ENCODE measurements at regions not wholly inside any gene's neighbourhood (a gene's known extent, or its start where the extent isn't known, plus 50 kb on each side); places are given as distances from the start of the nearest gene placed in this dataset.

- no peak overlapping the region for H3K4me3 ChIP-seq (ENCODE audit: low read length in 2 of 2)
- H3K36me3 ChIP-seq (ENCODE audit: control insufficient read depth in 2 of 2, insufficient read depth in 2 of 2, low read length in 2 of 2) = no peaks in the 10 kb centered on the region
- H3K27me3 ChIP-seq (ENCODE audit: control insufficient read depth in 2 of 2, insufficient read depth in 2 of 2, low read length in 2 of 2) = peaks cover 0 to 7% of the 10 kb centered on the region in 2 donors
- no peak overlapping the region for H3K27ac ChIP-seq (ENCODE audit: low read depth in 2 of 2, low read length in 2 of 2)
- H3K4me1 ChIP-seq (ENCODE audit: control insufficient read depth in 2 of 2, insufficient read depth in 2 of 2, low read length in 2 of 2) = no peaks in the 10 kb centered on the region
- H3K9me3 ChIP-seq (ENCODE audit: control insufficient read depth in 2 of 2, low read length in 2 of 2) = no peaks in the 10 kb centered on the region
- no peak overlapping the region for H3K9ac ChIP-seq (ENCODE audit: low read depth in 1 of 2, low read length in 2 of 2)
These were observed 152.4 kb downstream of the TRIM29 start for GRCh38 chr11:119985551-119985950.

DNA sequence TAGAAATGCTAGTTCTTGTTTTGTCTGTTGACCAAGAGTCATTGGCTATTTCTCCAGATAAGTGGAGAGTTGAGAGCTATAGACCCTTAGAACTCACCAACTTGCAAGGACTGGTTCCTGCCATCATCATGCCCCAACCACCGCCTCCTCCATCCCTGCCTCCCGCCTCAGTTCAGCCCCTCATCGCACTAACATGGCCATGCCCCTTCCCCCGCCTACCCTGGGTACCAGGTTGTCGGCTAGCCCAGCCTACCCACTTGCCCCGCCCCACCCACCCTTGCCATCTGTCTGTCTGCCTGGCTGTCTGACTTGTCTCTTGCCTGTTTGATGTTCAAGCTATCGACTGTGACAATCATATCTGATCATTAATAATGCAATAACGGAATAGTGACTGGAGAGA is 154.1 kb downstream of the TRIM29 start:
- Histone ChIP-seq H3K36me3 (ENCODE audit: control insufficient read depth in 2 of 2, insufficient read depth in 2 of 2, low read length in 2 of 2) (no peaks in the 10 kb centered on the region), H3K9ac (ENCODE audit: low read depth in 1 of 2, low read length in 2 of 2) (no peak overlapping the region), H3K27ac (ENCODE audit: low read depth in 2 of 2, low read length in 2 of 2) (no peak overlapping the region), H3K4me1 (ENCODE audit: control insufficient read depth in 2 of 2, insufficient read depth in 2 of 2, low read length in 2 of 2) (no peaks in the 10 kb centered on the region), H3K27me3 (ENCODE audit: control insufficient read depth in 2 of 2, insufficient read depth in 2 of 2, low read length in 2 of 2) (peaks cover 0 to 5% of the 10 kb centered on the region in 2 donors), H3K4me3 (ENCODE audit: low read length in 2 of 2) (no peak overlapping the region), H3K9me3 (ENCODE audit: control insufficient read depth in 2 of 2, low read length in 2 of 2) (no peaks in the 10 kb centered on the region)

DNA sequence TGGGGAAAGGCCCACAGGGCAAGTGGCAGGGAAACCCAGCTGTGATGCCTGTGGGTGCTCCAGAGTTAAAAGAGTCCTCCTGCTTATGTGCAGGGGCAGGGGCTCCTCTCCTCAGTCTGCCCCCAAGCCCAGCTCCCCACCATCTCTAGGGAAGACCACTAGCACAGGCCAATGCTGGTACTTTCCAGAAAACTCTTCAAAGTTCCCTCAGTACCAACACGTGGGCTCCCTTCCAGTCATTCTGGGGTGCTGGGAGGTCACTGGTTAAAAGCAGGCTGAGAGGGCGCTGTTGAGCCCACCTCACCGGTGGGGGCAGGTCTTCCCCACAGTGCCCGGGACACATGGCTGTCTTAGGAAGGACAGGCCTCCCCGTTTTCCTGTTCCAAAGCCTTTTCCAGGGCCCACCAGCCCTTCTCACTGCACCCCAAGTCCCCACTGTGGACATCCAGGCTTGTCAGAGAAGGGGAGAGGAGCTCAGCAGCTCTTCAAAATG is 154.6 kb downstream of the TRIM29 start:
- Histone ChIP-seq H3K36me3 (ENCODE audit: control insufficient read depth in 2 of 2, insufficient read depth in 2 of 2, low read length in 2 of 2) (no peaks in the 10 kb centered on the region), H3K27ac (ENCODE audit: low read depth in 2 of 2, low read length in 2 of 2) (no peak overlapping the region), H3K9ac (ENCODE audit: low read depth in 1 of 2, low read length in 2 of 2) (no peak overlapping the region), H3K4me1 (ENCODE audit: control insufficient read depth in 2 of 2, insufficient read depth in 2 of 2, low read length in 2 of 2) (no peaks in the 10 kb centered on the region), H3K9me3 (ENCODE audit: control insufficient read depth in 2 of 2, low read length in 2 of 2) (no peaks in the 10 kb centered on the region), H3K4me3 (ENCODE audit: low read length in 2 of 2) (no peak overlapping the region), H3K27me3 (ENCODE audit: control insufficient read depth in 2 of 2, insufficient read depth in 2 of 2, low read length in 2 of 2) (peaks cover 0 to 4% of the 10 kb centered on the region in 2 donors)

GRCh38 chr11:119982517-119983239 is 155.2 kb downstream of the TRIM29 start:
- H3K4me1 ChIP-seq (ENCODE audit: control insufficient read depth in 2 of 2, insufficient read depth in 2 of 2, low read length in 2 of 2) = no peaks in the 10 kb centered on the region
- H3K36me3 ChIP-seq (ENCODE audit: control insufficient read depth in 2 of 2, insufficient read depth in 2 of 2, low read length in 2 of 2) = no peaks in the 10 kb centered on the region
- H3K4me3 ChIP-seq (ENCODE audit: low read length in 2 of 2) = no peak overlapping the region
- no peak overlapping the region for H3K9ac ChIP-seq (ENCODE audit: low read depth in 1 of 2, low read length in 2 of 2)
- H3K27ac ChIP-seq (ENCODE audit: low read depth in 2 of 2, low read length in 2 of 2) = no peak overlapping the region
- peaks cover 0 to 4% of the 10 kb centered on the region in 2 donors for H3K27me3 ChIP-seq (ENCODE audit: control insufficient read depth in 2 of 2, insufficient read depth in 2 of 2, low read length in 2 of 2)
- no peaks in the 10 kb centered on the region for H3K9me3 ChIP-seq (ENCODE audit: control insufficient read depth in 2 of 2, low read length in 2 of 2)

DNA sequence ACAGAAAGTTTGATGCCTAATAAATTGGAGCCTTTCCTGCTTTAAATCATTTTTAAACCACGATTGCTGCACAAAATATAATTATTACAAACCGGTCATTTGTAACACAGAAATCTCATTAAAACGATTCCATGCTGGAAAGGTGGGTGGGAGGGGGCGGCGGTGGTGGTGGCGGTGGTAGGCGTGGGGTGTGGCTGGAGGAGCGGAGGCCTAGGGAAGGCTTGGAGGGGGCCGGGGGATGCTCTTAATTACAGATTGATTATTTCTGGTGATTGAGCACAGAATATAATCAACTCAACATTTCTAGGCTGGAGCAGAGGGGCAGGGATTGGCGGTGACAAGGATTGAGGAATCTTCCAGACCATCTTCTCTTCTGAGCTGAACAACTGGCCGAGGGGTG is 157.5 kb downstream of the TRIM29 start:
- Histone ChIP-seq H3K36me3 (ENCODE audit: control insufficient read depth in 2 of 2, insufficient read depth in 2 of 2, low read length in 2 of 2) (no peaks in the 10 kb centered on the region), H3K9ac (ENCODE audit: low read depth in 1 of 2, low read length in 2 of 2) (no peak overlapping the region), H3K27me3 (ENCODE audit: control insufficient read depth in 2 of 2, insufficient read depth in 2 of 2, low read length in 2 of 2) (peaks cover 0 to 1% of the 10 kb centered on the region in 2 donors), H3K4me3 (ENCODE audit: low read length in 2 of 2) (no peak overlapping the region), H3K4me1 (ENCODE audit: control insufficient read depth in 2 of 2, insufficient read depth in 2 of 2, low read length in 2 of 2) (no peaks in the 10 kb centered on the region), H3K9me3 (ENCODE audit: control insufficient read depth in 2 of 2, low read length in 2 of 2) (no peaks in the 10 kb centered on the region), H3K27ac (ENCODE audit: low read depth in 2 of 2, low read length in 2 of 2) (no peak overlapping the region)

DNA sequence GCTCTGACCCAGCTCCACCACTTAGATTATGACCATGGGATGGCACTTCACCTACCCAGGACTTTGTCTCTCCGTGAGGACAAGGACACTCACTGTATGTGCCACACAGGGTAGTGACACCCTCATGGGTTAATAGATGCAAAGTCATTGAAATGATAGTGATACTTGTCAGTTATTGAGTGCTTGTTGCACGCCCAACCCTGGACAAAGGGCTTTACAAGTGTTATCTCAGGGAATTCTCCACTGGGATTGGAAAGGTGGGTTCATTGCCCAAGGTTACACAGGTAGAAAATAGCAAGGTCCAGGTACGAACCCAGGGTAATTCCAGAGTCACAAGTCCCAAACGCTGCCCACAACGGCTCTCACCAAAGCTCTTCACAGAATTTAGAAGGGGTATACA is 158.2 kb downstream of the TRIM29 start:
- Histone ChIP-seq H3K27ac (ENCODE audit: low read depth in 2 of 2, low read length in 2 of 2) (no peak overlapping the region), H3K4me1 (ENCODE audit: control insufficient read depth in 2 of 2, insufficient read depth in 2 of 2, low read length in 2 of 2) (no peaks in the 10 kb centered on the region), H3K9ac (ENCODE audit: low read depth in 1 of 2, low read length in 2 of 2) (no peak overlapping the region), H3K36me3 (ENCODE audit: control insufficient read depth in 2 of 2, insufficient read depth in 2 of 2, low read length in 2 of 2) (no peaks in the 10 kb centered on the region), H3K9me3 (ENCODE audit: control insufficient read depth in 2 of 2, low read length in 2 of 2) (no peaks in the 10 kb centered on the region), H3K27me3 (ENCODE audit: control insufficient read depth in 2 of 2, insufficient read depth in 2 of 2, low read length in 2 of 2) (peaks cover 0 to 1% of the 10 kb centered on the region in 2 donors), H3K4me3 (ENCODE audit: low read length in 2 of 2) (no peak overlapping the region)

- no peak overlapping the region for H3K4me3 ChIP-seq (ENCODE audit: low read length in 2 of 2)
- no peak overlapping the region for H3K9ac ChIP-seq (ENCODE audit: low read depth in 1 of 2, low read length in 2 of 2)
- H3K36me3 ChIP-seq (ENCODE audit: control insufficient read depth in 2 of 2, insufficient read depth in 2 of 2, low read length in 2 of 2) = no peaks in the 10 kb centered on the region
- H3K27me3 ChIP-seq (ENCODE audit: control insufficient read depth in 2 of 2, insufficient read depth in 2 of 2, low read length in 2 of 2) = peaks cover 0 to 1% of the 10 kb centered on the region in 2 donors
- H3K4me1 ChIP-seq (ENCODE audit: control insufficient read depth in 2 of 2, insufficient read depth in 2 of 2, low read length in 2 of 2) = no peaks in the 10 kb centered on the region
- no peak overlapping the region for H3K27ac ChIP-seq (ENCODE audit: low read depth in 2 of 2, low read length in 2 of 2)
- no peaks in the 10 kb centered on the region for H3K9me3 ChIP-seq (ENCODE audit: control insufficient read depth in 2 of 2, low read length in 2 of 2)
These were observed 159.2 kb downstream of the TRIM29 start for GRCh38 chr11:119978696-119979095.

DNA sequence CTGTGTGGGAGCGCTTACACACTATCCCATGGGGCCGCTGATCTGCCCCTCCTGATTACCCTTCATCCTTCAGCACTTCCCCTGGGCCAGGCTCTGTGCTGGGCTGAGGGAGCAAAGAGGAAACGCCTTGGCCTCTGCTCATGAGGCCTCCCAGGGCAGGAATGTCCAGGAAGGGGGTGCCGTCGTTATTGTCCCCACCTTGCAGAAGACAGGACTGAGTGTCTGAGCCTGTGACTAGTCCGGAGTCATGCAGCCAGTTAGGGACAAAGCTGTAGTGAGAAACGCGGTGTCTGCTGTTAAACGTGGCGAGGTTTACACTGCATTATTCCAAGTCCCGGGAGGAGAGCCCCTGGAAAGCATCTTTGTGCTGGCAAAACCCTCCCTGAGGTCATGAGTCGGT is 160.0 kb downstream of the TRIM29 start:
- H3K36me3 ChIP-seq (ENCODE audit: control insufficient read depth in 2 of 2, insufficient read depth in 2 of 2, low read length in 2 of 2) = no peaks in the 10 kb centered on the region
- no peak overlapping the region for H3K27ac ChIP-seq (ENCODE audit: low read depth in 2 of 2, low read length in 2 of 2)
- no peaks in the 10 kb centered on the region for H3K4me1 ChIP-seq (ENCODE audit: control insufficient read depth in 2 of 2, insufficient read depth in 2 of 2, low read length in 2 of 2)
- no peaks in the 10 kb centered on the region for H3K9me3 ChIP-seq (ENCODE audit: control insufficient read depth in 2 of 2, low read length in 2 of 2)
- H3K4me3 ChIP-seq (ENCODE audit: low read length in 2 of 2) = no peak overlapping the region
- H3K27me3 ChIP-seq (ENCODE audit: control insufficient read depth in 2 of 2, insufficient read depth in 2 of 2, low read length in 2 of 2) = peaks cover 0 to 1% of the 10 kb centered on the region in 2 donors
- H3K9ac ChIP-seq (ENCODE audit: low read depth in 1 of 2, low read length in 2 of 2) = no peak overlapping the region

- peaks cover 0 to 1% of the 10 kb centered on the region in 2 donors for H3K27me3 ChIP-seq (ENCODE audit: control insufficient read depth in 2 of 2, insufficient read depth in 2 of 2, low read length in 2 of 2)
- H3K36me3 ChIP-seq (ENCODE audit: control insufficient read depth in 2 of 2, insufficient read depth in 2 of 2, low read length in 2 of 2) = no peaks in the 10 kb centered on the region
- H3K4me1 ChIP-seq (ENCODE audit: control insufficient read depth in 2 of 2, insufficient read depth in 2 of 2, low read length in 2 of 2) = no peaks in the 10 kb centered on the region
- H3K9me3 ChIP-seq (ENCODE audit: control insufficient read depth in 2 of 2, low read length in 2 of 2) = no peaks in the 10 kb centered on the region
- no peak overlapping the region for H3K9ac ChIP-seq (ENCODE audit: low read depth in 1 of 2, low read length in 2 of 2)
- H3K4me3 ChIP-seq (ENCODE audit: low read length in 2 of 2) = no peak overlapping the region
- H3K27ac ChIP-seq (ENCODE audit: low read depth in 2 of 2, low read length in 2 of 2) = no peak overlapping the region
These were observed 160.4 kb downstream of the TRIM29 start for GRCh38 chr11:119977561-119977860.

DNA sequence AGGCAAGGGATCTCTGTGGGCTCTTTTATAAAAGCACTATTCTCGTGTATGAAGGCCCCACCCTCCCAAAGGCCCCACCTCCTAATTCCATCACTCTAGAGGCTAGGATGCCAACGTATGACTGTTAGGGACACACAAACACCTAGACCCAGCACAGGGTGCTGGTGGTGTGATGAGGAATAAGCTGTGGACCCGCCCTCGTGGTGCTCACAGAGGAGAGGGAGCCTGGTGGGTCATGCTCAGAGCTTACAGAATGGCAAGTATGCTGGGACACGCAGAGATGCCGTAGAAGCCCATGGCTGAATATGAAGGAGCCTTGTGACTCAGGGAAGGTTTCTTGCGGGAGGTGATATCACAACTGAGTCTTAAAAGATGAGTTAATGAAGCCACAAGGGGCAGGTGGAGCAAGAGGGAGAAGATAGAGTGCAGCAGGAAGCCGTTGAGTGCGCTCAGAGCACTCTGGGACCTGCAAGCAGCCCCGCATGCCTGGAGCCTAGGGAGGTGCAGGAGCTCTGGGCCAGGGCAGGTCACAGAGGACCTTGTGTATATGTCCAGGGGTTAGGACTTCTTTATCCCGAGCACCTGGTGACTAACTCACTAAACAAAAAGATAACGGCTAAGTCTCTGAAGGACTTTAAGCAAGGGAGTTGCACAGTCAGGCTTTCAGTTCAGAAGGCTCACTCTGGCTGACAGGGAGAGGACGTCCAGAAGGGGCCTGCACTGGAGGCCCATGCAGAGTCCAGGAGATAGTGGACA is 160.9 kb downstream of the TRIM29 start:
- no peak overlapping the region for H3K27ac ChIP-seq (ENCODE audit: low read depth in 2 of 2, low read length in 2 of 2)

More for the DNA sequence above, 160.9 kb downstream of the TRIM29 start:
- H3K4me3 ChIP-seq (ENCODE audit: low read length in 2 of 2) = no peak overlapping the region
- H3K9ac ChIP-seq (ENCODE audit: low read depth in 1 of 2, low read length in 2 of 2) = no peak overlapping the region
- peaks cover 0 to 1% of the 10 kb centered on the region in 2 donors for H3K27me3 ChIP-seq (ENCODE audit: control insufficient read depth in 2 of 2, insufficient read depth in 2 of 2, low read length in 2 of 2)
- no peaks in the 10 kb centered on the region for H3K36me3 ChIP-seq (ENCODE audit: control insufficient read depth in 2 of 2, insufficient read depth in 2 of 2, low read length in 2 of 2)
- H3K4me1 ChIP-seq (ENCODE audit: control insufficient read depth in 2 of 2, insufficient read depth in 2 of 2, low read length in 2 of 2) = no peaks in the 10 kb centered on the region
- H3K9me3 ChIP-seq (ENCODE audit: control insufficient read depth in 2 of 2, low read length in 2 of 2) = no peaks in the 10 kb centered on the region

Measured in mucosa of rectum (tissue), 2 donors.